GM12892 (cell line): ENCODE measurements at regions not wholly inside any gene's neighbourhood (a gene's known extent, or its start where the extent isn't known, plus 50 kb on each side); places are given as distances from the start of the nearest gene placed in this dataset.

Source experiments
- DNase-seq: peaks from one replicate; pipeline ENCODE4 v3.0.0; 2011; ENCODE audit not compliant: insufficient read length
- FAIRE-seq: peaks from 2 replicates; lab custom pipeline; 2011; peaks lifted over from hg19 to GRCh38; lab: Jason Lieb, UNC
- POLR2A ChIP-seq: IDR thresholded peaks from 2 replicates; pipeline ENCODE4 v1.6.1; 2011; ENCODE audit warnings: low read depth, low read length, control low read depth
- POLR2AphosphoS5 ChIP-seq: IDR thresholded peaks from 2 replicates; pipeline ENCODE4 v1.6.1; 2011; ENCODE audit warnings: low read depth, low read length, control low read depth
- TAF1 ChIP-seq: IDR thresholded peaks from 2 replicates; pipeline ENCODE4 v1.6.1; 2011; ENCODE audit warnings: low read depth, mild to moderate bottlenecking, control low read depth, low read length, borderline replicate concordance

DNA sequence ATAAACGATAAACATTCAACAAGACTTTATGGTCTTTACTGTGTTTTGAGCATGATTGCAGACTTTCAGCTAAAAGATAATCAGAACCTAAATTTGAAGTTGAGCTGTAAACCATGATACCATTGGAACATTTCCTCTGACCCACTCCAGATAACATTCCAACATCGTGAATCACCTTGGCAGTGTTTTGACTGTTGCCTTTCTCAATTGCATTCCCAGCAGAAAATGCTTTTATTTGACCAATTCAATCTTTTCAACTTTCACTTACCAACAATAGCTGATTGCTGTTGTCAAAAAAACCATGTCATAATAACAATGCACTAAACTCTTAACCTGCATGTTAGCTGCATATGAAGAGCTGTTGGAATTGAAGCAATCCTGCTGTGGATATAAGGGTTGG is 165.5 kb downstream of the MDFIC start:
- DNase-seq, result no peak
- no peak for TF ChIP-seq TAF1
- TF ChIP-seq POLR2AphosphoS5, result no peak
- no peak for TF ChIP-seq POLR2A
- FAIRE-seq, result no peak

DNA sequence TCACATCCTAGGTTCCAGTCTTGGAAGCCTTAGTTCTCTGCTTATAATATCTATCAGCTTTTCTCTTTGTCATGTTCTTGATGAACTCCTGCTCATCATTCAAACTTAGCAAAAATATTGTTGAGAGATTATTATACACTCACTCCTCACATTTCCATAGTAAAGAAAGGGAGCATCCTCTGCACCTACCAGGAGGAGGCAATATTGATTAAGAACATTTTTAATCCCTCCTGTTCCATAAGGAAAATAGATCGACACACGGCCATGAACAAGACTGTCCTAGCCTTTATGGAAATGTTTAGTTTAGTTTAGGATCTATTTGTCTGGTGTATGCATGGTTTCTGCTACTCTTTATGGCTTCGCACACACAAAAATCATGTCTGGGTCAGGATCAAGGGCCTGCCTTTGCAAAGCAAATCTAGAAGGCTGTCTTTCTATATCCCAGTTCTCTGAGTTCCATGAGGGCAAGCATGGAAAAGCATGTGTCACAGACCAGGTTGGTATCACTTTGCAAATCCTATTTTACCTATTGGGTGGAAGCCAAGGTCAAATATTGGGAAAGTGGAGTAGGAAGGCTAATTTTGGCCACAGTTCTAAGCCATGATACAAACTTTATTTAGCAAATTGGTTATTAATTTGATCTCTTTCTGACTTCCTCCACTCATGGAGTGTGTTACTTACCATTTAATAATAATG is 164.4 kb downstream of the MDFIC start:
- DNase-seq, result no peak
- FAIRE-seq, result no peak
- TF ChIP-seq POLR2A, result no peak

DNA sequence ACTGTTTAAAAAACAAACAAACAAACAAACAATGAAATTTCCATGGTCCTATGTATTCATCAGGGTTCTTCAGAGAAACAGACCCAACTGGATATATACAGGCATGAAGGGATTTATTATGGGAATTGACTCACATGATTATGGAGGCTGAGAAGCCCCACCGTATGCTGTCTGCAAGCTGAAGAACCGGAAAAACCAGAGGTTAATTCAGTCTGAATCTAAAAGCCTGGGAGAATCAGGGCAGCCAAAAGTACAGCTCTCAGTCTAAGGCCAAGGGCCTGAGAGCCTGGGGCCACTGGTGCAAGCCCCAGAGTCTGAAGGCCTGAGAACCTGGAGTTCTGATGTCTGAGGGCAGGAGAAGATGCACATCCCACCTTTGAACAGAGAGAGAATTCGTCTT is 163.5 kb downstream of the MDFIC start:
- TF ChIP-seq TAF1, result no peak
- no peak for TF ChIP-seq POLR2A
- TF ChIP-seq POLR2AphosphoS5, result no peak
- FAIRE-seq (no peak), DNase-seq (no peak)

DNA sequence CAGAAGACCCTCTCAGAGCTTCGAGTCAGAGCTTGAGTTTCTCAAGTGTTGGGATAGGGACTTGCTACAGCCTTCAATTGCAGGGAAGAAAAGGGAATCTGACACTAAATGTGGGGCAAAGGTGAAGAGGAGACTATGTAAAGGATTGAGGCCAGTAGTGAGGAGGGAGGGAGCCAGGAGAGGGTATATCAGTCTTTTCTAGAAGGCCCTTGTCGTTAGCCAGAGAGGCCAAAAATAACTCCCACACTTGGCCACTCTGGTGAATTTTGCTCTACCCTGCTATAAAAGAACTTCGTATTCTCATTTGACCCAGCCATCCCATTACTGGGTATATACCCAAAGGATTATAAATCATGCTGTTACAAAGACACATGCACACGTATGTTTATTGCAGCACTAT is 162.0 kb downstream of the MDFIC start:
- DNase-seq (no peak), FAIRE-seq (no peak)
- TF ChIP-seq POLR2A (no peak), POLR2AphosphoS5 (no peak), TAF1 (no peak)

DNA sequence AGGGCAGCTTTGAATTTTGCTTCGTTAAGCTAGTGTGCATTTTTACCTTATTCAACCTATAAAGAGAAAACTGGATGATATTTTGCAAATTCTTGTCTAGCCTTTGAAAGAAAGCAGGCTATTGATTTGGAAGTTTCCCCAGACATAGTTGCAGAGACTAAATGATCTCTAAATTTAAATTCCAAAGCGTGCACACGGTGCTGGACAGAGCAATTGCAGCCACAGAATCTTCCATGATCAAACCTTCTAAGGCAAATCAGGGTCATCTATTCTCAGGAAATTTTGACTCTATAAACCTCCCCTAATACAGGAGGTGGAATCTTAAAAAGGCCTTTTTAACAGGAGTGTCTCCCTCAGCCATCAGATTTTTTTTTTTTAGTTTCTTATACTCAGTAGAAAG is 159.9 kb downstream of the MDFIC start:
- TF ChIP-seq POLR2AphosphoS5, result no peak
- no peak for TF ChIP-seq POLR2A
- no peak for TF ChIP-seq TAF1
- FAIRE-seq (no peak), DNase-seq (no peak)

- FAIRE-seq, result no peak
- TF ChIP-seq POLR2AphosphoS5, result no peak
- no peak for TF ChIP-seq TAF1
- no peak for TF ChIP-seq POLR2A
- DNase-seq, result no peak
Measured at GRCh38 chr7:115078851-115079250, 157.0 kb downstream of the MDFIC start.

- TF ChIP-seq TAF1 (no peak), POLR2A (no peak), POLR2AphosphoS5 (no peak)
- DNase-seq (no peak), FAIRE-seq (no peak)
Measured at GRCh38 chr7:115078386-115078785, 156.5 kb downstream of the MDFIC start.

GRCh38 chr7:115070311-115070710 is 148.4 kb downstream of the MDFIC start:
- DNase-seq (no peak), FAIRE-seq (no peak)
- TF ChIP-seq POLR2A, result no peak
- no peak for TF ChIP-seq POLR2AphosphoS5
- no peak for TF ChIP-seq TAF1
